ENCODE measurements at regions not wholly inside any gene's neighbourhood (a gene's known extent, or its start where the extent isn't known, plus 50 kb on each side); places are given as distances from the start of the nearest gene placed in this dataset.
"Not testable (repeated sequence)": the region's sequence is repeated elsewhere in the genome, so short reads cannot be mapped to it uniquely, and the experiment has no call there.

DNA sequence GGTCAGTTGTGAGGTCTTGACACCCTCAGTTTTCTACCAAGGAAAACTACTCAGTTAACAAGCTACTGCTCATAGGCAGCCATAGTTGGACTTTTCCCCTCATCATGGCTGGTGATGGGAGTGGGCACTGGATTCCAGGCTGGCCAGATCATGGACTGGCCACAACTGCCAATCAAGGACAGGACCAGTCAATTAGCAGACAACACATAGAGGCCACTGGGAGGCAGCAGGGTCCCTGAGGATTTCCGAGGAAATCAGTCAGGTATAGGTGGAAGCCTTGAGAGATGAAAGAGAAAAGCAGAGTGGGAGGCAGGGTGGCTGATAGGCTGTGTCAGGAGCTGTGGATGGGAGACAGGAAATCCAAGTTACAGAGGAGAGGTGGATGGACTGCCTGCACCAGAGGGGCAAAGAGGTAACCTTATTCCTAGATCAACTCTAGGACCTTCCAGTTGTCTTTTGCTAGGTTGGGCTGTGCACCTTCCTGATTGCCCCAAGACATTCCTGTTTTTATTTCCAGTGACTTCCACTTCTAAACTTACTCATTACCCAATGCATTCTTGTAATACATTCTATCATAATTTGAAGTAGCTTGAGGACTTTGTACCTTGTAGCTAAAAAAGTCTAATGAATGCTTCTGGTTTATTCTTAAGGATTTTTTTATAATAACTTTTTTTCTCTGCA lies 361.8 kb downstream of the KCNRG start:
- FAIRE-seq (no peak), DNase-seq (ENCODE audit: insufficient read length, low spot score) (no peak)

DNA sequence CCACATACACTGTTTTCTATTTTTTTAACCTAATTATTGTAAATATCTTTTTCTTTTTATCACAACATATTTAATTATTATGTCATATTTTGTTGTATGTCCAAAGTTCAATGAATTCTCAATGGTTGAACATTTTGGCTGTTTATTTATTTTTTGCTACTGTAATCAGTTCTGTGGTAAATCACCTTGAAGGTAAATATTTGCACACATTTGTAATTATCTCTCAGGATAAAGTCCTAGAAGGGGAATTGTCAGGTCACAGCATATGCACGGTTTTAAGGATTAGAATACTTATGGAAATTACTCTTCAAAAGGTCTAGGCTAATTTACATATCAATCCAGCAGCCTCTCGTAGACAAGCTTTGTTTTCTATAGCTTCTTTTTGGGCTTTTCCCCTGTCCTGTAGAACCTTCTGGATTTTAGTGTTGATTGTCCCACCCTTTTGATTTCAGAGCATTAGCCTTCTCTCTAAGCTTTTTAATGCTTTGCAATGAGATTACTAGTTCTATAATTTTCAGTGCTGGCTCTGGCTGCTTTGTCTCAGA lies 362.6 kb downstream of the KCNRG start:
- FAIRE-seq, result no peak
- DNase-seq (ENCODE audit: insufficient read length, low spot score), result no peak

DNA sequence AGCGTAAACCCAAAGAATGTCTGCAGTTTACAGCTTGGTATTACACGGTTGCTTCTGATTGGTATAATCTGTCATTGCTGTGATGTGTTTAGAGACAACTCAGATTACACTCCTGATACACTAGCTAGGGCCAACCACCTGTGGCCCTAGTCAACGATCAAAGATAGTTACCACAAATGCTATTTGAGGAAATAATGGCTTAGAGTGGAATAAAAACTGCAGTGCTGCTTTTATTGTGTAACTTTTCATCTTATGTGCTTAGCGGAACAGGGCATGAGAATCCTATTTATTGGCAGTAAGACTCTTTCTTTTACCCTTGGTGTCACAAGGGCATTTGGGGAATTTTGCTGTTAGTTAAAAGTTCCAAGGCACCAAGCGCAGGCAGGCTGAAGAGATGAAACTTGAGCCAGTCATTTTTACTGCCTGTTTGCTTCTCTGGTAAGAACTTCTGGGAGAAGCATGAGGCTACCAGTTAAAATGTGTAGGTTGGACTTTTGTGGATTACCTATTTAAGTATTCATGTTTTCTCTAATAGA lies 363.3 kb downstream of the KCNRG start:
- FAIRE-seq, result no peak
- no peak for DNase-seq (ENCODE audit: insufficient read length, low spot score)

DNA sequence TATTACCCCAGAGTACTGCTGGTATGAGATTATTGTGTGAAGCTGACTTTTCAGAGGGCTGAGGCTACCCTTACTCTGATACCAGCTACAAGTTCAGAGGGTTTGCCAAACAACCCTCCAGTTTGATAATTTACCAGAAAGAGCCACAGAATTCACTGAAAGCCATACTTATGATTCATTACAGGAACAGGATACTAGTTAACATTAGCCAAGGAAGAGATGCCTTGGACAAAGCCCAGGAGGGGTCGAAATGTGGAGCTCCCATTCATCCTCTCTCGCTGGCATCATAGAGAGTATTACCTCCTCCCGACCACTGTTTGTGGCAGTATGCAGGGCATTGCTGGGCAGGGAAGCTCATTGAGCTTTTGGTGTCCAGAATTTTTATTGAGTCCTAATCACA lies 364.3 kb downstream of the KCNRG start:
- DNase-seq (ENCODE audit: insufficient read length, low spot score) (no peak), FAIRE-seq (no peak)

DNA sequence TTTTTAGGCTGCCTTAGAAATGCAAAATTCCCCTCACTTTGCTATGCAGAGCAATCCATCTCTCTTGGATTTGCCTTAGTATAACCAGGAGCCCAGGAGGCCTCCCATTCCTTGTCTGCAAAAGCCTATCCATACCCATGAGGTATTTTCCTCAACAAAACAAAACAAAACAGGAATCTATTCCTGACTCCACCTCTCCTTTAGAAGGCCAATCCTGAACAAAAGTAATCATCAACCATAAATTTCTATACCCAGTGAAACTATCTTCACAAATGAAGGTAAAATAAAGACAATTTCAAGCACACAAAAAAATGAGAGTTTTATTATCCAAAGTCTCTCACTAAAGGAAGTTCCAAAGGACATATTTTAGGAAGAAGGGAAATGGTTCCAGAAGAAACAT lies 365.7 kb downstream of the KCNRG start:
- no peak for FAIRE-seq
- DNase-seq (ENCODE audit: insufficient read length, low spot score), result no peak

DNA sequence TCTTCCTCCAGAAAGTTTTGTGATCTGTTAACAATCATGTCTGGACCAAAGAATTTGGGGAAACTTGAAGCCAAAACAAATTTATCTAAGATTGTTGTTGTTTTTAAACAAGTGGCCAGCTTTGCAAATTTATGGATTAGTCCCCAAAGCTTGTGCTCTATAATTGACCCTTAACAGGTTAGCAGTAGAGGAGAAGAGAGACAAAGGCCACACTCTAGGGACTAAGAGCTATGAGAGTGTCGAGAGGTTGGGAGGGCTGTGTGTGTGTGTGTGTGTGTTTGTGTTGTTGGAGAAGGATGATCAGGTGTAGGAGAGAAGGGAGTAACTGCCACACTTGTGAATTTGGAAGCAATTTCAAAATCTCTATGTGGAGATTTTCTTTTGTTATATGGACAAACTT lies 367.3 kb downstream of the KCNRG start:
- FAIRE-seq, result no peak

DNA sequence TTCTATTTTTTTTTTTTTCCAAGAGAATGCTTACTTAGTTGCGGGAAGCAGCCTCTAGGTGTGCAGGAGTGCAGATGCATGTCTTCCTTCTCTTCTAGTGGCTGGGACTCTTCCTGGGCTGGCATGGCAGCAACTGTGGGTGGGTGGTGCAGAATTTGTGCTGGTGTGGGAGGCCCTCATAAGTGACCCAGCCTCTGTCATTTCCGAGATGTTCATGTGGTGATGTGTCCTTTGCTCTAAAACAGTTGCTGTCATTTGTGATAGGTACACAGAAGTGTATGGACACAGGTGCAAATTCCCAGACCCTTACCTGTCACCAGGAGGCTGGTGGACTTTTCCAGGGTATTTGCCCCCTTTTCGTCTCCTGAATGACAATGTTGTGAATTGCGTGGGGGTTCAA lies 367.7 kb downstream of the KCNRG start:
- no peak for DNase-seq (ENCODE audit: insufficient read length, low spot score)
- no peak for FAIRE-seq

More for the DNA sequence above, 367.3 kb downstream of the KCNRG start:
- DNase-seq (ENCODE audit: insufficient read length, low spot score), result no peak

DNA sequence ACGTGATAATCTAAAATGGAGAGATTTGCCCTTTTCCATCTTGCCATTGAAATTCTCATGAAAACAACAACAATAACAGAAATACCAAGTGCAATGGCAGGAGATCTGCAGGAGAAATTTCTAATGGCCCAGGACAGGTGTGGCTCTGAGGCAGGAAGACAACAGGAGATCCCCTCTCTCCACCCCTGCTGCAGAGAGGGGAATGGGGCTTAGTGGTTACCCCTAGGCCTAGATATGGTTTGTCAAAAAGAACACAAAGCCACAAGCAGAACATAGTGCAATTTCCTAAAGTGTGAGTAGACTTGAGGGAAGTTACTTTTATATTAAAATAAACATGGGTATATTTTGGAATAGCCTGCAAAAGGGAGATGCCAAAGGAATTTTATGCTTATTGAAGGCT lies 369.5 kb downstream of the KCNRG start:
- DNase-seq (ENCODE audit: insufficient read length, low spot score), result no peak
- FAIRE-seq, result no peak

DNA sequence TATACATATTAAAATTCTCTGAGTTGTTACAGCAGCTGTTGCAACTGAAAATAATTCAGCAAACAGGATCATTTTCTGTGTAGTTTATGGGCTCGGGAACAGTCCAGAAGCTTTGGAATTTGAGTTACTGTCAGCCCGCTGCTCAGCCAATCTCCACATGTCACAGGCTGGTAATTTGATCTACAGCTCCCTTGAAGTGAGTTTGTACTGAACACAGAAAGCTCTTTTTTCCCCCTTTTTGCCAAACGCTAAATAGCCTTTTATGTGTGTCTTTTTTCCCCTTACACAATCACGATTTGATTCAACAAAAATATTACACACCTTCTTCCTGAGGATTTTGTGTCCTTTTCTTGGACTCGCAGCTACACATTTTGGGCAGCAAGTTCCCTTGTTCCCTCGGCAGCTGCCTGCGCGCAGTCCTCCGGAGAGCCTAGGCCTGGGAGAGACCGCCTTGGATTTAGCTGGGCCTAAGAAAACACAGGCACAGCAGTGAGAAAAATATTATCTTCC lies 371.4 kb downstream of the KCNRG start:
- DNase-seq (ENCODE audit: insufficient read length, low spot score), result no peak
- FAIRE-seq, result no peak

DNA sequence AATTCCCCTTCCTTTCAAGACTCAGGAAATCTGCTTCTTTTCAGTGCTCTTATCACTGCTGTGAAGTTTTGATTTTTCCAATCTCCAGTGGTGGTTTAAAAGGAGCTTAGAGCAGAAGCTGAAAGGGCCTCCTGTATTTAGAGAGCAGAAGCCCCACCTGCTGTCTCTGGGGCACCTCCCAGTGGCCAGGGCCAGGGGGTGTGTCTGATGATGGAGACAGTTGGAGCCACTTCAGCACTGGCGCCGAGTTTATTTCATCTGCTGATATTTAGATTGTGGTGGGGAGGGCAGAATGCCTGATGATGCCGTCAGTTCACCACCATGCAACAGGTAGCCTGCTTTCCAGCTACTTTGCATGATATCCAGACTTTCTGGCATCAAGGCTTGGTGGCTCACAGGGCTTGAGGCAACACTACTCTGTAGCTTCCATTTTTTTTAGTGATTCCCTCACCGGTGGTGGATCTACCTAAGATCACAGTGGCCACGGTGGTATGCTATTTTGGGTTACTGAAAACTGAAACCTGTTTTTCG lies 371.9 kb downstream of the KCNRG start:
- DNase-seq (ENCODE audit: insufficient read length, low spot score) (no peak), FAIRE-seq (peak; percentile 49)

DNA sequence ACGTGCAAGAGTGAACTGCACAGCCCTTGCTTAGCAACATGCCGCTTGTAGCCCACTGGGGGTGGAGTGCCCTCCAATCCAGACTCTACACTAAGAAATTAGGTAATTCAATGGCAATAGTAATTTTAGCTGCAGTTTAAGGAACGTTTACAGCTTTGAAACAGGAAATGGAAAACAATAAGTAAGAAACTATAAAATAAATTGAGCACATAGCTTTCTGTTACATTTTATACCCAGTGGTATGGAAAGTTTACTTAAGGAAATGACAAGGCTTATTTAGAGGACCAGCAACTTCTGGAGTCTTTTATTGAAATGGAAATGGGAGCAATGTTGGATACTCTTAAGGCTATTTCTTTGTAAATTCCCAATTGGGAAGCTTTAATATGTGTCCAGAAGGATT lies 373.2 kb downstream of the KCNRG start:
- DNase-seq (ENCODE audit: insufficient read length, low spot score) (no peak), FAIRE-seq (no peak)

DNA sequence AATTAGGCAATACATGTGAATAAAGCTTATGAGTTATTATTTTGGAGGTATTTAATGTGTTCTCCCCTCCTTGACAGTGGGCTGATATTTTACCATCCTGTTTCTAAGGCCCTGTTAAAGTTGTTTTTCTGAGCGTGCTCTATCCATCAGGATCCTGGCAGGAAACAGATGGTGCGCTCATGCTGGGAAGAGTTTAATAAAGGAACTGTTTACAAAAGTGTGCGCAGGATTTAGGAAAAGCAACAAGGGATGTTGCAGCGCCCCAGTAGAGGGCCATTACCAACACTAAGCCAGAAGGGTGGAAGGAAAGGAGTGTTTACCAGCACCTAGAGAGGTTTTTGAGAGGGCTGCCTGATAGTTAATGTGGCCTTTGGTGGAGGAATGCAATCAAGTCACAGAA lies 374.5 kb downstream of the KCNRG start:
- no peak for DNase-seq (ENCODE audit: insufficient read length, low spot score)
- FAIRE-seq, result no peak

DNA sequence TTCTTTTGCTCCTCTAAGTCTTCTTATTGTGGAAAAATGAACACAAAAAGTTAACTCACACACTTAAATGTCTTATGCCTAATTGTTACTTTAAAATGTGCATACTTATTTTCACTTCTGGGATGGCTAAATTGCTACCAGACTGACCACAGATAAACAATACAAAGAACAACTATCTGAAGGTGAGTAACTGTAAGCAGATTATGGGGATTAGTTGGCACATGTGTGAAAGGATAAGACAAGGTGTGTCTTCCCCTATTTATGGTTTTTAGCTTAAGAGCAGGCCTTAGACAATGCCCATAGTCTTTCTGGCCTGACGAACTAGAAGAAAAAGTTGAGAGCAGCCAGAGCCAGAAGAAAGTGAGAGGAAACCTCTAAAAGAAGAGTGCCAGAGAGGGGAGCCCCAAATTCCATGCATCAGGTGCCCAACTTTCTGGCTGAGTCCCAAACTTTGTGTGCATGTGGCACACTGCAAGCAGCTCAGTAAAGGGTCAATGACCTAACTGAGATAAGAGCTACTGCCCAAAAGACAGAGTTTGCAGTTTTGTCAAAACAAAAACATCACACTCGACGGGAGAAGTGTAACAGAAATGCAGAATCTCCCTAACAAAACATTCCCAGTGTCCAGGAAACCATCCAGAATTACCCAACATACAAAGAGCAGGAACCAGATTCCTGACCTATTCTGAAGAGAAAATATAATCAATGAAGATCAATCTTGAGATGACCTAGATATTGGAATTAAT lies 375.4 kb downstream of the KCNRG start:
- no peak for DNase-seq (ENCODE audit: insufficient read length, low spot score)
- no peak for FAIRE-seq

DNA sequence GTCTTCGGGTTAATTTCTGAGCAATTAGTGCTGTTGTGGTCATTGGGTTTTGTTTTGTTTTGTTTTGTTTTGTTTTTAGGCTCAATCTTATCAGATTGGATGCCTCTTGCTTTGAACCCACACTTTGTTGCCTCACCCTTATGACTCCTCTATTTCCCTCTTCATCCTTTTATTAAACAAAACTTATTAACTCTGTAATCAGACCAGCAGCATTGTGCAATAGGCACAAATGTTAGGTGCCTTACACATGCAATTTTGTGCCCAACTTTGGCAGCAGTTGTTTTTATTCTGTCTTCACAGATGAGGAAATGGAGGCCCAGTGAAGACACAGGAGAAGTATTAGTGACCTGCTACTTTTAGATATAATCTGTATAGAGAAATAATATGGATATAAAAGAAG lies 377.7 kb downstream of the KCNRG start:
- DNase-seq (ENCODE audit: insufficient read length, low spot score), result no peak
- FAIRE-seq, result no peak

DNA sequence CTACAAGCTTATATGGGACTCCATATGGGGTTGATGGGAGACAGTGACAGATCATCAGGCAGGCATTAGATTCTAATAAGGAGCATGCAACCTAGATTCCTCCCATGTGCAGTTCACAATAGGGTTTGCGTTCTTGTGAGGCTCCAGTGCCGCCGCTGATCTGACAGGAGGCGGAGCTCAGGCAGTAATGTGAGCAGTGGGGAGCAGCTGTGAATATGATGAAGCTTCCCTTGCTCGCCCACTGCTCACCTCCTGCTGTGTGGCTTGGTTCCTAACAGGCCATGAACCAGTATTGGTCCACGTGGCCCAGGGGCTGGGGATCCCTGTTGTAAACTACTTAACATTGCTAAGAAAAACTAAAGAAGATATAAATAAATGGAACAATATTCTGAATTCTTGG lies 378.4 kb downstream of the KCNRG start:
- no peak for FAIRE-seq
- no peak for DNase-seq (ENCODE audit: insufficient read length, low spot score)

DNA sequence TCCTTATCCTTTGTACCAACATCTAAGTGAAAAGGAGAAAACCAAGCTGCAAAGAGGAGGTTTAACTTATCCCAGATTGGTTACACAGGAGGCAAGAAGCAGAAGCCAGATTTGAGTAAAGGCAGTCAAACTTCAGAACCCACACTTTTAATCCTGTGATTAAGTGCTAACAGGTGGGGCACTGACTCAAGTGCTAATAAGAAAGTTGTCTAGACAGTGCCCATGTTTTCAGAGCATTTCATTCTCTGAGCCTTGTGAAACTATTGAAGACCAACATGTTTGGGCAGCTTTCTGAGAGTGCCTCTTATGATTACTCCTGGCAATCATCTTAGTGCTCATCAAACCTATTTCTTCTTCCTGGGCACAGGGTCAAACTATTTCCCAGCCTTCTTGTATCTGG lies 380.8 kb downstream of the KCNRG start:
- FAIRE-seq, result no peak

DNA sequence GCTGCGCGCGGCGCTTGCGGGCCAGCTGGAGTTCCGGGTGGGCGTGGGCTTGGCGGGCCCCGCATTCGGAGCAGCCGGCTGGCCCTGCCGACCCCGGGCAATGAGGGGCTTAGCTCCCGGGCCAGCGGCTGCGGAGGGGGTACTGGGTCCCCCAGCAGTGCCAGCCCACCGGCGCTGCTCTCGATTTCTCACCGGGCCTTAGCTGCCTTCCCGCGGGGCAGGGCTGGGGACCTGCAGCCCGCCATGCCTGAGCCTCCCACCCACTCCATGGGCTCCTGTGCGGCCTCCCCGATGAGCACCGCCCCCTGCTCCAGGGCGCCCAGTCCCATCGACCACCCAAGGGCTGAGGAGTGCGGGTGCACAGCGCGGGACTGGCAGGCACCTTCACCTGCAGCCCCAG lies 381.4 kb downstream of the KCNRG start:
- DNase-seq (ENCODE audit: insufficient read length, low spot score); FAIRE-seq: not testable (repeated sequence)

More for the DNA sequence above, 380.8 kb downstream of the KCNRG start:
- no peak for DNase-seq (ENCODE audit: insufficient read length, low spot score)

DNA sequence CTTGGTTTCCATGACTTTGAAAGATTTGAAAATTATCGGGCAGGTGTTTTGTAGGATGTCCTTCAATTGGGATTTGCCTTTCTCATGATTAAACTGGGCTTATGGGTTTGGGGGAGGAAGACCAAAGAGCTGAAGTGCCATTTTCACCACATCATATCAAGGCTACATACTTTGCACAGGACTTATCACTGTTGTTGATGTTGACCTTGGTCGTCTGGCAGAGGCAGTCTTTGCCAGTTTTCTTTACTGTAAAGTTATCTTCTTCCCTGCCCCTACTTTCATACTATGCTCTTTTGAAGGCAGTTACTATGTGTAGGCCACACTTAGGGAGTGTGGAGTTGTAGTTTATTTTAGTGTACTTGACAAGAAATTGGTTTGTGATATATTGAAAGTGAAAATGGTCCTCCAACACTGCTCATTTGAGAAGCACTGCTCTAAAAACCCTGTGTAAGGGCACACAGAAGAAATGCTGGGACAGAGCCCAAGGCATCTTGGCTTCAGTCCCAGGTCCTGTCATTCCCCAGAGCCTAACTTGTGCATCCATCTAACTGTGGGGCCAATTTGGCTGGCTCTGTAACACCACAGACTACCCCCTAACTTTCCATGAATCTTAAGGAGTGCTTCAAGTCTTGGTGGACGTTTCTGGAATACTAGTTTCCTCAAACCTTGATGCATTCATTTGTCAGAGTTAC lies 384.9 kb downstream of the KCNRG start:
- DNase-seq (ENCODE audit: insufficient read length, low spot score) (no peak), FAIRE-seq (no peak)

DNA sequence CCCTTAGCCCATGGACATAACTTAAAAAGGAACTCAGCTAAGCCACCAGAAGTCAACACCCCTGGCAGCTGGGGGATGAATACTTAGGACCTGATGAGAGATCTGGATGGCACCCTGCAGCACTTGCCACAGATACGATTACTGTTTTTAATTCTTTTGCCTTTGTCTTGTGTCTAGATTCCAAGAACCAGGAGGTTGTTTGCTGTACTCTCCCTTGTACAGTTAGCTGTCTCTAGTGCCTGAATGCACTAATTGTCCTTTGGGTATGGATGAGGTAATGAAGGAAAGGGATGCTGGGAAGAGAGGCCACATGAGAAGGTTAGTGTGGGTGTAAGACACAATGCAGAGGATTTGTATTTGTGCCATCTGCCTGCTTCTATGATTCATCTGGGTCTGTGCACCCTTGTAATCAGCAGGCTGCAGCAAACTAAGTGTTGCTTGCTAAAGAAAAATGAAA lies 385.8 kb downstream of the KCNRG start:
- FAIRE-seq (no peak), DNase-seq (ENCODE audit: insufficient read length, low spot score) (no peak)

DNA sequence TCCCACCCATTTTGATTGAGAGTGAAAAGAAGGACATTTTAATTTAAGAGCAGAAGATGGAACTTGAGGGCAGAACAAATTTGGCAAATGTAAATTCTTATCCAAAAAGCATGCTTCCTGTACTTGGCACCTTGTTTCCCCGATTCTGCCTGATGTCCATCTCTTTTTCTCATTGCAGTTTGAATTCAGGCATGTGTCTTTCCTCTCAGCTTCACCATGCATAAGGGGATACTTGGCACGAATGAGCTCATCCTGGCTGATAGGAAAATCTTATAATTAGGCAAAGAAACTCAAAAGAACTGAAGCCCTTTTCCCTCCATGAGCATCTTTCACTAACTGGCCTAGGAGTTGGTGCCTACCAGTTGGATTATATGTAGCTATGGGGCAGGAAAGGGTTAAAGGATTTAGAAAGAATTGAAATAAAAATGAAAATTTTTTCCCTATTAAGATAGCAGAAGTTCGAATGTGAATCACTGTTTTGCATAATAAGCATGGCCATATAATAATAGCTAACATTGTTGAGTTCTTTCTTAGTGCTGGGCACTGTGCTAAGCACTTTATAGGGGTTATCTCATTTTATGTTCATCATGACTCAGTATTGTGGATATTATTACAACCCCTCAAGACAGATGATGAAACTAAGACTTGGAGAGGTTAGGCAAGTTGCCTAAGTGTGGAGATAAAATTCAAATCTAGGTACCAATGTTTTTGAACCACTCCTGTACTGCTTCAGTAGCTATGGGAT lies 386.6 kb downstream of the KCNRG start:
- FAIRE-seq (no peak), DNase-seq (ENCODE audit: insufficient read length, low spot score) (no peak)
